SK-N-SH (cell line): ENCODE measurements at regions not wholly inside any gene's neighbourhood (a gene's known extent, or its start where the extent isn't known, plus 50 kb on each side); places are given as distances from the start of the nearest gene placed in this dataset.

Experiments
- CTCF ChIA-PET: fragments of 300-600, 350-600 bp; formaldehyde crosslinking; extraction: SDS; loops from one replicate; lab custom pipeline; 2021; lab: Yijun Ruan, JAX
- POLR2A ChIA-PET: fragments of 350-600 bp; sonication (Branson Sonifier 250); formaldehyde crosslinking; extraction: SDS; loops from one replicate; lab custom pipeline; 2020; ENCODE audit warnings: antibody characterized with exemption, inconsistent platforms; lab: Yijun Ruan, JAX
- DNase-seq: peaks from one replicate; pipeline ENCODE4 v3.0.0; 2012
- H2AFZ ChIP-seq: fragments of 200-600 bp; sonication (generic); 2 replicates; pipeline ENCODE4 v1.8.1; 2016; ENCODE audit warnings: antibody characterized with exemption, mild to moderate bottlenecking, low read depth
- H3F3A ChIP-seq: fragments of 200-600 bp; sonication (generic); replicated peaks from 2 replicates; pipeline ENCODE3; 2016; ENCODE audit warnings: antibody characterized with exemption, mild to moderate bottlenecking; ENCODE audit not compliant: insufficient read depth
- H3K27ac ChIP-seq, 2 experiments: fragments of 200-500 bp in 1 of 2; fragments of 200-600 bp in 1 of 2; sonication (Bioruptor generic) in 1 of 2; sonication (generic), shearing (Covaris generic) in 1 of 2; 2 replicates each; pipeline versions ENCODE4 v1.5.1 to v1.6.1; 2014 to 2016; ENCODE audit warnings: low read depth in 2 of 2, inconsistent platforms in 1 of 2, low read length in 1 of 2, mild to moderate bottlenecking in 1 of 2, mixed read lengths in 1 of 2
- H3K27me3 ChIP-seq: fragments of 200-600 bp; sonication (generic), shearing (Covaris generic); 2 replicates; pipeline ENCODE4 v1.6.1; 2016; ENCODE audit warnings: mixed run types; ENCODE audit not compliant: insufficient read depth
- H3K36me3 ChIP-seq, 2 experiments: fragments of 200-500 bp in 1 of 2; fragments of 200-600 bp in 1 of 2; sonication (Bioruptor generic) in 1 of 2; sonication (generic) in 1 of 2; replicated peaks in 1 of 2; 2 replicates each; pipeline versions ENCODE3 to v1.5.1; 2014 to 2016; ENCODE audit warnings: low read length in 1 of 2, mild to moderate bottlenecking in 1 of 2; ENCODE audit not compliant: insufficient read depth in 2 of 2, control insufficient read depth in 1 of 2
- H3K4me1 ChIP-seq, 2 experiments: fragments of 200-500 bp in 1 of 2; fragments of 200-600 bp in 1 of 2; sonication (Bioruptor generic) in 1 of 2; sonication (generic), shearing (Covaris generic) in 1 of 2; 2 replicates each; pipeline versions ENCODE4 v1.5.1 to v1.6.1; 2014 to 2016; ENCODE audit warnings: low read depth in 1 of 2, low read length in 1 of 2, mixed run types in 1 of 2; ENCODE audit not compliant: insufficient read depth in 2 of 2, control insufficient read depth in 1 of 2
- H3K4me2 ChIP-seq: fragments of 200-600 bp; sonication (generic), shearing (Covaris generic); 2 replicates; pipeline ENCODE4 v1.6.1; 2017; ENCODE audit warnings: mixed run types
- H3K4me3 ChIP-seq, 2 experiments: fragments of 200-500 bp in 1 of 2; fragments of 200-600 bp in 1 of 2; sonication (Bioruptor generic) in 1 of 2; sonication (generic), shearing (Covaris generic) in 1 of 2; 2 replicates each; pipeline versions ENCODE4 v1.5.1 to v1.8.1; 2014 to 2016; ENCODE audit warnings: low read depth in 2 of 2, inconsistent platforms in 1 of 2, low read length in 1 of 2, mild to moderate bottlenecking in 1 of 2, mixed read lengths in 1 of 2, moderate library complexity in 1 of 2
- H3K79me2 ChIP-seq: fragments of 200-600 bp; sonication (generic); 2 replicates; pipeline ENCODE4 v1.8.1; 2017; ENCODE audit warnings: mild to moderate bottlenecking; ENCODE audit not compliant: insufficient read depth
- H3K9ac ChIP-seq: fragments of 200-600 bp; sonication (generic); 2 replicates; pipeline ENCODE4 v1.6.1; 2017; ENCODE audit warnings: mixed run types
- H3K9me2 ChIP-seq: fragments of 200-600 bp; sonication (generic); 2 replicates; pipeline ENCODE4 v1.6.1; 2017; ENCODE audit warnings: mixed run types
- H3K9me3 ChIP-seq: fragments of 200-600 bp; sonication (generic); 2 replicates; pipeline ENCODE4 v1.6.1; 2017; ENCODE audit warnings: mixed run types, mild to moderate bottlenecking, moderate library complexity
- H4K20me1 ChIP-seq: fragments of 200-600 bp; sonication (generic); 2 replicates; pipeline ENCODE4 v1.6.1; 2017; ENCODE audit warnings: mild to moderate bottlenecking, mixed run types; ENCODE audit not compliant: insufficient read depth
- CTCF ChIP-seq: fragments of 200-600 bp; sonication (generic); IDR thresholded peaks from 2 replicates; pipeline ENCODE4 v1.6.1; 2017; ENCODE audit warnings: antibody characterized with exemption, mild to moderate bottlenecking, moderate library complexity
- EZH2phosphoT487 ChIP-seq: fragments of 200-600 bp; sonication (generic); IDR thresholded peaks from 2 replicates; pipeline ENCODE4 v1.6.1; 2017; ENCODE audit warnings: low read depth, mixed run types, mild to moderate bottlenecking, antibody characterized with exemption, moderate library complexity, borderline replicate concordance
- FOSL2 ChIP-seq: IDR thresholded peaks from 2 replicates; pipeline ENCODE4 v1.4.0; 2012; ENCODE audit warnings: low read depth, mild to moderate bottlenecking, moderate library complexity, borderline replicate concordance
- FOXM1 ChIP-seq: IDR thresholded peaks from 2 replicates; pipeline ENCODE4 v1.4.0; 2012; ENCODE audit warnings: low read depth, mild to moderate bottlenecking
- GABPA ChIP-seq: IDR thresholded peaks from 2 replicates; pipeline ENCODE4 v1.4.0; 2012; ENCODE audit warnings: low read depth, mild to moderate bottlenecking
- GATA2 ChIP-seq: sonication (generic); formaldehyde crosslinking; IDR thresholded peaks from 2 replicates; pipeline ENCODE4 v1.5.0; 2020; ENCODE audit warnings: mild to moderate bottlenecking, missing genetic modification reagents
- IRF3 ChIP-seq: fragments of 150-350 bp; IDR thresholded peaks from 2 replicates; pipeline ENCODE4 v1.6.1; 2016; ENCODE audit warnings: mild to moderate bottlenecking, low read depth, low read length
- MAX ChIP-seq: IDR thresholded peaks from 2 replicates; pipeline ENCODE4 v1.4.0; 2012; ENCODE audit warnings: low read depth
- MXI1 ChIP-seq: IDR thresholded peaks from 2 replicates; pipeline ENCODE4 v1.6.1; 2012; ENCODE audit warnings: mild to moderate bottlenecking, low read depth, low read length, improper control_type of control experiment
- NFIC ChIP-seq: IDR thresholded peaks from 2 replicates; pipeline ENCODE4 v1.4.0; 2012; ENCODE audit warnings: borderline replicate concordance
- PBX3 ChIP-seq: IDR thresholded peaks from 2 replicates; pipeline ENCODE4; 2012
- POLR2AphosphoS5 ChIP-seq: IDR thresholded peaks from 2 replicates; pipeline ENCODE4 v1.6.1; 2012; ENCODE audit warnings: low read depth, low read length
- RAD21 ChIP-seq: IDR thresholded peaks from 2 replicates; pipeline ENCODE4 v1.6.1; 2012; ENCODE audit warnings: mild to moderate bottlenecking, low read length
- RCOR1 ChIP-seq: fragments of 150-350 bp; IDR thresholded peaks from 2 replicates; pipeline ENCODE4 v1.6.1; 2017; ENCODE audit warnings: antibody characterized with exemption, low read length
- RFX5 ChIP-seq: IDR thresholded peaks from 2 replicates; pipeline ENCODE4 v1.6.1; 2012; ENCODE audit warnings: mild to moderate bottlenecking, improper control_type of control experiment, low read length
- SIN3A ChIP-seq: IDR thresholded peaks from 2 replicates; pipeline ENCODE4 v1.6.1; 2012; ENCODE audit warnings: low read depth, mild to moderate bottlenecking, low read length, moderate library complexity, borderline replicate concordance
- TCF12 ChIP-seq: IDR thresholded peaks from 2 replicates; pipeline ENCODE4 v1.4.0; 2012
- USF1 ChIP-seq: IDR thresholded peaks from 2 replicates; pipeline ENCODE4 v1.4.0; 2012; ENCODE audit warnings: low read depth, borderline replicate concordance
- YY1 ChIP-seq: IDR thresholded peaks from 2 replicates; pipeline ENCODE4 v1.4.0; 2012; ENCODE audit warnings: low read depth, mild to moderate bottlenecking
- ZBTB33 ChIP-seq: IDR thresholded peaks from 2 replicates; pipeline ENCODE4 v1.4.0; 2012; ENCODE audit warnings: low read depth, borderline replicate concordance
- WGBS: methylation state at CpG from one replicate; pipeline ENCODE4 v1.1.6; 2017; ENCODE audit warnings: low lambda C conversion rate; 5-methylcytosine and 5-hydroxymethylcytosine counted together

GRCh38 chr12:118734266-118734665, 247.1 kb upstream of the SRRM4 start:
- no peaks in the 10 kb centered on the region for H3F3A ChIP-seq
- H3K79me2 ChIP-seq: no peaks in the 10 kb centered on the region
- ChIA-PET POLR2A (no interaction called here), CTCF (no interaction called here)
- H3K9ac ChIP-seq: no peak overlapping the region
- no peaks in the 10 kb centered on the region for H3K9me2 ChIP-seq
- no peaks in the 10 kb centered on the region; a peak in 1 of 4 replicates for H3K4me1 ChIP-seq
- DNase-seq: no peak
- no peak overlapping the region for H2AFZ ChIP-seq
- no peaks in the 10 kb centered on the region for H3K36me3 ChIP-seq
- H4K20me1 ChIP-seq: no peaks in the 10 kb centered on the region
- TF ChIP-seq NFIC (no peak), GABPA (no peak), EZH2phosphoT487 (no peak), MXI1 (no peak), FOSL2 (no peak), USF1 (no peak), RCOR1 (no peak), TCF12 (no peak), POLR2AphosphoS5 (no peak), PBX3 (no peak), FOXM1 (no peak), YY1 (no peak), RAD21 (no peak), IRF3 (no peak), RFX5 (no peak), SIN3A (no peak), ZBTB33 (no peak), CTCF (no peak), MAX (no peak), GATA2 (no peak)
- H3K27ac ChIP-seq: no peak overlapping the region
- 23% methylated on average over 7 of the region's 7 CpGs for WGBS
- no peak overlapping the region for H3K4me3 ChIP-seq
- no peak overlapping the region for H3K4me2 ChIP-seq
- no peaks in the 10 kb centered on the region for H3K9me3 ChIP-seq
- no peaks in the 10 kb centered on the region for H3K27me3 ChIP-seq
